Left lung (tissue), 4 donors: ENCODE measurements at regions not wholly inside any gene's neighbourhood (a gene's known extent, or its start where the extent isn't known, plus 50 kb on each side); places are given as distances from the start of the nearest gene placed in this dataset.

Experiments
- ATAC-seq: fragments of 200-7000 bp; cut with Tn5 transposase; one replicate; pipeline ENCODE4 v1.9.1; 2020; ENCODE audit warnings: moderate library complexity
- DNase-seq, 4 donors: peaks; one replicate each; pipeline ENCODE4 v3.0.0-alpha.2; 2013 to 2020
- H3K27ac ChIP-seq, 2 donors: fragments of 200-600 bp; sonication (generic) in 1 of 2; one replicate each; pipeline versions ENCODE4 v1.5.0 to v1.8.0; 2020 to 2021
- H3K27me3 ChIP-seq, 2 donors: fragments of 200-600 bp; sonication (generic) in 1 of 2; one replicate each; pipeline versions ENCODE4 v1.5.0 to v1.8.0; 2020 to 2021
- H3K36me3 ChIP-seq, 2 donors: fragments of 200-600 bp; sonication (generic) in 1 of 2; one replicate each; pipeline versions ENCODE4 v1.5.0 to v1.8.0; 2020 to 2021
- H3K4me1 ChIP-seq, 2 donors: fragments of 200-600 bp; one replicate each; pipeline ENCODE4 v1.8.0; 2021
- H3K4me3 ChIP-seq, 2 donors: fragments of 200-600 bp; sonication (generic) in 1 of 2; one replicate each; pipeline versions ENCODE4 v1.5.0 to v1.8.0; 2020 to 2021; ENCODE audit warnings: mild to moderate bottlenecking in 1 of 2
- H3K9me3 ChIP-seq, 2 donors: fragments of 200-600 bp; sonication (generic) in 1 of 2; one replicate each; pipeline versions ENCODE4 v1.5.0 to v1.8.0; 2020 to 2021
- CTCF ChIP-seq, 2 donors: fragments of 200-600 bp; sonication (generic) in 1 of 2; IDR thresholded peaks; one replicate each; pipeline versions ENCODE4 v1.5.0 to v1.8.0; 2021; ENCODE audit warnings: antibody characterized with exemption in 2 of 2
- intact Hi-C, 2 donors: fragments of 100-400 bp; cut with DNase I; formaldehyde crosslinking; loops; one replicate each; pipeline versions ENCODE4 v1.11.2 to v1.14.2; 2022
- donor health status: DM: no; HTN: yes; CAD: no.
- donor health status: DM: no; HTN: no; CAD: no.

- no peaks in the 10 kb centered on the region for H3K27me3 ChIP-seq
- H3K27ac ChIP-seq = no peak overlapping the region
- no peak overlapping the region for H3K4me3 ChIP-seq
- H3K36me3 ChIP-seq = no peaks in the 10 kb centered on the region
- DNase-seq (no peak), ATAC-seq (no peak)
- TF ChIP-seq CTCF (IDR thresholded peaks at IDR 0.05) = no peak
- H3K4me1 ChIP-seq = no peaks in the 10 kb centered on the region
- intact Hi-C loops = no loop called here
- H3K9me3 ChIP-seq = no peaks in the 10 kb centered on the region
These were observed 72.1 kb downstream of the MAGEC1 start for GRCh38 chrX:141975839-141976238.

- Histone ChIP-seq H3K4me3 (no peak overlapping the region), H3K4me1 (no peaks in the 10 kb centered on the region), H3K9me3 (no peaks in the 10 kb centered on the region), H3K36me3 (no peaks in the 10 kb centered on the region), H3K27ac (no peak overlapping the region), H3K27me3 (no peaks in the 10 kb centered on the region)
- TF ChIP-seq CTCF (IDR thresholded peaks at IDR 0.05) = no peak
- ATAC-seq (no peak), DNase-seq (no peak)
- intact Hi-C loops = no loop called here
These were observed 66.0 kb downstream of the MAGEC1 start for GRCh38 chrX:141969706-141970105.

- no peak for ATAC-seq
- DNase-seq = no peak
- Histone ChIP-seq H3K4me1 (no peaks in the 10 kb centered on the region), H3K4me3 (no peak overlapping the region), H3K36me3 (no peaks in the 10 kb centered on the region), H3K9me3 (no peaks in the 10 kb centered on the region), H3K27me3 (no peaks in the 10 kb centered on the region), H3K27ac (no peak overlapping the region)
- TF ChIP-seq CTCF (IDR thresholded peaks at IDR 0.05) = no peak
- intact Hi-C loops = no loop called here
These were observed 56.9 kb downstream of the MAGEC1 start for GRCh38 chrX:141960578-141960977.
